HG03457 (cell line): ENCODE measurements at regions not wholly inside any gene's neighbourhood (a gene's known extent, or its start where the extent isn't known, plus 50 kb on each side); places are given as distances from the start of the nearest gene placed in this dataset.
"Not testable (repeated sequence)": the region's sequence is repeated elsewhere in the genome, so short reads cannot be mapped to it uniquely, and the experiment has no call there.

Source experiments
- ATAC-seq: cut with Tn5 transposase; IDR thresholded peaks from one replicate; pipeline ENCODE4 v1.9.1; 2021; ENCODE audit warnings: moderate number of reproducible peaks; ENCODE audit not compliant: unreplicated experiment

GRCh38 chr21:8194042-8194441 lies 2327.3 kb upstream of the TPTE start:
- peak; percentile 41 for ATAC-seq

GRCh38 chr21:8197377-8198027 lies 2323.9 kb upstream of the TPTE start:
- not testable (repeated sequence) for ATAC-seq

- not testable (repeated sequence) for ATAC-seq
Measured at GRCh38 chr21:8205094-8205891, 2316.1 kb upstream of the TPTE start.

- ATAC-seq: not testable (repeated sequence)
Measured at GRCh38 chr21:8205892-8206188, 2315.5 kb upstream of the TPTE start.

GRCh38 chr21:8212986-8213550 lies 2308.3 kb upstream of the TPTE start:
- not testable (repeated sequence) for ATAC-seq

- not testable (repeated sequence) for ATAC-seq
Measured at GRCh38 chr21:8214539-8214938, 2306.8 kb upstream of the TPTE start.

- not testable (repeated sequence) for ATAC-seq
Measured at GRCh38 chr21:8229366-8230150, 2291.8 kb upstream of the TPTE start.

GRCh38 chr21:8231252-8231651 lies 2290.1 kb upstream of the TPTE start:
- not testable (repeated sequence) for ATAC-seq

GRCh38 chr21:8233000-8233399 lies 2288.4 kb upstream of the TPTE start:
- not testable (repeated sequence) for ATAC-seq

- not testable (repeated sequence) for ATAC-seq
Measured at GRCh38 chr21:8234059-8234458, 2287.3 kb upstream of the TPTE start.

- ATAC-seq: peak; percentile 37
Measured at GRCh38 chr21:8244723-8245641, 2276.4 kb upstream of the TPTE start.

- ATAC-seq: peak; percentile 82
Measured at GRCh38 chr21:8245642-8246402, 2275.6 kb upstream of the TPTE start.

- not testable (repeated sequence) for ATAC-seq
Measured at GRCh38 chr21:8251701-8252100, 2269.7 kb upstream of the TPTE start.

GRCh38 chr21:8255094-8255493 lies 2266.3 kb upstream of the TPTE start:
- ATAC-seq: not testable (repeated sequence)

- not testable (repeated sequence) for ATAC-seq
Measured at GRCh38 chr21:8257083-8257799, 2264.1 kb upstream of the TPTE start.

GRCh38 chr21:8260065-8260627 lies 2261.2 kb upstream of the TPTE start:
- not testable (repeated sequence) for ATAC-seq
